KOPT-K1 (cell line): ENCODE measurements at regions not wholly inside any gene's neighbourhood (a gene's known extent, or its start where the extent isn't known, plus 50 kb on each side); places are given as distances from the start of the nearest gene placed in this dataset.

Source experiments
- H3K27ac ChIP-seq: fragments of 200-600 bp; sonication (generic); 2 replicates; pipeline ENCODE4 v1.5.1; 2016; ENCODE audit warnings: antibody characterized with exemption, mild to moderate bottlenecking, low read depth, low read length; ENCODE audit not compliant: poor library complexity, severe bottlenecking
- H3K36me3 ChIP-seq: fragments of 200-600 bp; sonication (generic); 2 replicates; pipeline ENCODE4 v1.5.1; 2017; ENCODE audit warnings: antibody characterized with exemption, mild to moderate bottlenecking, low read length, moderate library complexity; ENCODE audit not compliant: insufficient read depth
- H3K9me3 ChIP-seq: fragments of 200-600 bp; sonication (generic); 2 replicates; pipeline ENCODE4 v1.5.1; 2017; ENCODE audit warnings: antibody characterized with exemption, low read length, mild to moderate bottlenecking; ENCODE audit not compliant: insufficient read depth, poor library complexity, severe bottlenecking

DNA sequence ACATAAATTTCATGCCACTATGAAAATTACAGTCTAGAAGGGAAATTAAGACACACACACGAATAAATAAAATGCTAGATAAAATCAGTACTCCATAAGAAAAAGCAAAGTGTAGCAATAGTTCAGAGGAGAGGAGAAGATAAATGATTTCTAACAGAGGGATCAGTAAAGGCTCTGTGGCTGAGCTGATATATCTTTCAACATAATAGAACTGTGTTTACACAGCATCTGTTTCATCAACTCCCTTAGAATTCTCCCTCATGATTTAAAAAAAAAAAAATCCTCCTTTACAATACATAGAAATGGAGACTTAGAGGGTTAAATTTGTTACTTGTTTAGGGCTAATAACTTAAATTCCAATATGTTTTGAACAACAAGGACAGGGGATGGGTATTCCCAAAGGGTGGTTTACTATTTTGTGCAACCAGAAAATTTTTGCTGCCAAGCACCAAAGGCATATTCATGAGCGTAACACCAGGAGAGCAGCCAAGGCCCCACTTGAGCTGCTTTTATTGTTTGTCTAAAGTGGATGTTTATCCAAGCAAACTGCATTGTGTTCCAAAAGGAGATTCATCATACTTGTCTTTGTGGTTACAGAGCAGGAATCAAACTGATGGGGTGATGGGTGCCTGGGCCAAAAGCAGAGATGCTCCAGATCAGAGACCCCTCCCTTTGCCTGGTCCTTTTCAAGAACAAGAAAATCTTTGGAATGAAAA is 162.7 kb downstream of the BMP4 start:
- Histone ChIP-seq H3K27ac (no peak overlapping the region), H3K36me3 (no peaks in the 10 kb centered on the region)

GRCh38 chr14:53792909-53793308 is 163.7 kb downstream of the BMP4 start:
- Histone ChIP-seq H3K27ac (no peak overlapping the region), H3K9me3 (no peaks in the 10 kb centered on the region), H3K36me3 (no peaks in the 10 kb centered on the region)

More for the DNA sequence above, 162.7 kb downstream of the BMP4 start:
- no peaks in the 10 kb centered on the region for H3K9me3 ChIP-seq

GRCh38 chr14:53790731-53791500 is 165.7 kb downstream of the BMP4 start:
- H3K27ac ChIP-seq, result no peak overlapping the region
- no peaks in the 10 kb centered on the region for H3K9me3 ChIP-seq
- no peaks in the 10 kb centered on the region for H3K36me3 ChIP-seq

- Histone ChIP-seq H3K36me3 (no peaks in the 10 kb centered on the region), H3K9me3 (peaks cover 3% of the 10 kb centered on the region), H3K27ac (no peak overlapping the region)
Measured at GRCh38 chr14:53788566-53788965, 168.1 kb downstream of the BMP4 start.

DNA sequence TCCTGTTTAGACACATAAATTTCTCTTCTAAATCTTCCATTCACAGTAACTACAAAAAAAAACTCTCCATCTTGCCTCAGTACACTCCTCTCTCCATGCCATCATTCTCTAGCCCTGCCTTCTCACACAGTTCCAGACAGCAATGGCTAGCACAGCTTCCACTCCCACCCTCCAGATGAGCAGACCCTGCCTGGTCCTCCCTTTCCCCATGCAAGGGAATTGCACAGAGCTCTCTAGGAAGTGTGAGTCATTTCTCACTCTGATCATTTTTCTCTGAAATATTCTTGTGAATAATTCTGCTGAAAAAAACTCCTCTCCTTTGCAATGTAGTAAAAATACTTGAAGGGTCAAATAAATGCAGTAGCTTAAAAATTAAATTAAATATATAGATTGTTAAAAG is 170.6 kb downstream of the BMP4 start:
- H3K9me3 ChIP-seq, result peaks cover 3% of the 10 kb centered on the region
- H3K27ac ChIP-seq, result no peak overlapping the region
- no peaks in the 10 kb centered on the region for H3K36me3 ChIP-seq

DNA sequence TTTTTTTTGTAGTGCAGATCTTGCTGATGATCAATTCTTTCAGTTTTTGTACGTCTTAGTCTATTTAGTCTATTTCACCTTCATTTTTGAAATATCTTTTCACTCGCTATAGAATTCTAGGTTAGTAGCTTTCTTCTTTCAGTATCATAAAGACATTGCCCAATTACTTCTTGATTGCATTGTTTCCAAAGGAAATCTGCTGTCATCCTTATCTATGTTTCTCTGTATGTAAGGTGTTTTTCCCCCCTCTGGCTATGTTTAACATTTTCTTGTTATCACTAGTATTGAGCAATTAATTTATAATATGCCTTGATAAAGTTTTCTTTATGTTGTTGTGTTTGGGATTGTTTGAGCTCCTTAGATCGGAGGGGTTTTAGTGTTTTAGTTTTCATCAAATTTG is 171.9 kb downstream of the BMP4 start:
- Histone ChIP-seq H3K9me3 (peaks cover 3% of the 10 kb centered on the region), H3K27ac (no peak overlapping the region), H3K36me3 (no peaks in the 10 kb centered on the region)

DNA sequence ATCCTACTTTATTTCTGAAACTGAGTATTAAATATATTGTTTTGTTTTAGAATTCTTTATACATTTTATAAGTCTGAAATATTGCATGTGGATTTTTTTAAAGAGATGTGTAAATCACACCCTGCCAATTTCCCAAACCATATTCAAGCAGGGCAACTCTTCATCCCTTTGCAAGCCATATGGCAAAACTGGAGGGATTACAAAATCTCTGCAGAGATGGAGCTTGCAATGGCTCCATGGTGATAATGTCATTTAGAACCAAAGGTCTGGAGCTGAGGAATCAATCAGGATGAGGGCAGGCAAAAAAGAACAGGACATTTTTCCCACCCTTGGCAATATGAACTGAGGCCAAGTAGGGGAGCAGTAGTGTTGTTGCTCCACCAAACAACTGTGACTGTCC is 173.4 kb downstream of the BMP4 start:
- H3K36me3 ChIP-seq, result no peaks in the 10 kb centered on the region
- peaks cover 3% of the 10 kb centered on the region for H3K9me3 ChIP-seq
- H3K27ac ChIP-seq, result no peak overlapping the region

- H3K27ac ChIP-seq, result no peak overlapping the region
- peaks cover 3% of the 10 kb centered on the region for H3K9me3 ChIP-seq
- H3K36me3 ChIP-seq, result no peaks in the 10 kb centered on the region
Measured at GRCh38 chr14:53780051-53780555, 176.5 kb downstream of the BMP4 start.

DNA sequence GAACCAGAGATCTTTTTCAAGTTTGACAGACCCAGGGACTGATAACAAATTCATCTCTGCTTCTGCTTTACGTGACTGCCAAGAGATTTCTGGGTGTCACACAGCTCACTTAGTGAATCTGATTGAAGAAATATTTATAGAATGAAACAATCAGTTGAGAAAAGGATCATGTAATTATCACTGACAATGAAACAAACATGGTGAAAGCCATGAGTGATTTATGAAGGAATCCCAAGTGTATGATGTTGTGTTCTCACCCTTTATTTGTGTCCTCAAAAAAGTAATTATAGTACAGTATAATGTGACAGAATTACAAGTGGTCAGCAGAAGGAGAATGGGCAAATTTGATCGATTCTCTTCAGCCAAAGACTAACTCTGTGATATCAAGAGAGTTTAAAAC is 177.3 kb downstream of the BMP4 start:
- no peaks in the 10 kb centered on the region for H3K9me3 ChIP-seq
- no peak overlapping the region for H3K27ac ChIP-seq
- no peaks in the 10 kb centered on the region for H3K36me3 ChIP-seq

DNA sequence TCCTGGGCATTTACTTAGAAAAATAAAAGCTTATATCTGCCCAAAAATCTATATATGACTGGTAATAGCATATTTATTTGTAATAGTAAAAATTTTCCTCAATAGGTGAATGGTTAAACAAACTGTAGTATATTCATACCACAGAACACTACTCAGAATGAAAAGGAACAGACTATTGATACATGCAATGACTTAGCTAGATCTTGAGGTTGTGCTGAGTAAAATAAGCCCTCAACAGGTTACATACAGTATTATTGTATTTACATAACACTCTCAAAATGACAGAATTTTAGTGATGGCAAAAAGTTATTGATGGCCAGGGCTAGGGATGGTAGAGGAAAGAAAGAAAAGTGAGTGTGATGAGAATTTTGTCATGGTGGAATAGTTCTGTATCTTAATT is 178.4 kb downstream of the BMP4 start:
- Histone ChIP-seq H3K36me3 (no peaks in the 10 kb centered on the region), H3K9me3 (no peaks in the 10 kb centered on the region), H3K27ac (no peak overlapping the region)

DNA sequence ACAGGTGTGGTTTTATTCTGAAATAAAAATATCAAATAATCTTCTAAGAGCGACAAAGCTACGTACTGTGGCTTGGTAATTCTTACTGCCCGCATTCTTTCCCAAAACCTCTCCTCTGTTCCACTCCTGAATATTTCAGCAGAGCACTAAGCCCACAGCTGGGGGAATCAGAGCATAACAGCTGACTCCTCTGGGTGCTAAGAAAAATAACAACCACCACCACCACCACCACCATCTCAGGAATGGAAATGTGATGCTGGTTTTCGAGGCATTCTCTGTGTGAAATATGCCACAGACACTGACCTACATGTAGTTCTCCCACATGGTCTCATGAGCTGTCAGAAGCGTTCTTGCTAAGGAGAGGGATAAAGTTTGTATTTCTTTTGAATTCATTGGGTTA is 183.7 kb downstream of the BMP4 start:
- H3K27ac ChIP-seq, result no peak overlapping the region
- no peaks in the 10 kb centered on the region for H3K36me3 ChIP-seq
- H3K9me3 ChIP-seq, result no peaks in the 10 kb centered on the region

DNA sequence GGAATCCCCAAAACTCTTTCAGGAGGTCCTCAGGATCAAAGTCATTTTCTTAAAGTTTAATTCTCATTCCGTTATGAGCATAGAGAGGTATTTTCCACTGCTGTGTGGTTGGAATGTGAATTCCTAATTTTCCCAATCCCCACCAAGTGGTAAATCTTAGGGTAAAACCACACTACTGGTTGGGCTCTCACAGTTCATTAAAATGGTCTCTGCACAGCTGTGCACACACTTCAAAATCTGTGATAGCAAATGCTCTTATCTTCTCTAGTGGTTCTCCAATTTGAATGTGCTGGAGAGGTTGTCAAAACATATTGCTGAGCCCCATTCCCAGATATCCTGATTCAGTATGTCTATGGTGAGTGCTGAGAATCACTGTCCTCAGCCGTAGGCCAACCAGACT is 189.1 kb downstream of the BMP4 start:
- no peak overlapping the region for H3K27ac ChIP-seq
- no peaks in the 10 kb centered on the region for H3K36me3 ChIP-seq
- peaks cover under 1% of the 10 kb centered on the region for H3K9me3 ChIP-seq

- Histone ChIP-seq H3K36me3 (no peaks in the 10 kb centered on the region), H3K9me3 (peaks cover 8% of the 10 kb centered on the region), H3K27ac (no peak overlapping the region)
Measured at GRCh38 chr14:53766601-53767000, 190.0 kb downstream of the BMP4 start.

DNA sequence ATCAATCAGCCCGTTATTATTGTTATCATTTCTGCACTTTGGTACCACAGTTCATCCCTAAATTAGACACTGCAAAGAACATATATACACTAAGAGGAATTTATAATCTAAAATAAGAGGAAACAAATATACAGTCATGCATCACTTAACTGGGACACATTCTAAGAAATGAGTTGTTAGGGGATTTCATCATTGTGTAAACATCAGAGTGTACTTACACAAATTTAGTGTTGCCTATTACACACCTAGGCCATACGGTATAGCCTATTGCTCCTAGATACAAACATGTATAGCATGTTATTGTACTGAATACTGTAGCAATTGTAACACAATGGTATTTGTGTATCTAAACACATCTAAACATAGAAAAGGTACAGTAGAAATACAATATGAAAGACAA is 190.5 kb downstream of the BMP4 start:
- Histone ChIP-seq H3K27ac (no peak overlapping the region), H3K36me3 (no peaks in the 10 kb centered on the region), H3K9me3 (peaks cover 8% of the 10 kb centered on the region)

DNA sequence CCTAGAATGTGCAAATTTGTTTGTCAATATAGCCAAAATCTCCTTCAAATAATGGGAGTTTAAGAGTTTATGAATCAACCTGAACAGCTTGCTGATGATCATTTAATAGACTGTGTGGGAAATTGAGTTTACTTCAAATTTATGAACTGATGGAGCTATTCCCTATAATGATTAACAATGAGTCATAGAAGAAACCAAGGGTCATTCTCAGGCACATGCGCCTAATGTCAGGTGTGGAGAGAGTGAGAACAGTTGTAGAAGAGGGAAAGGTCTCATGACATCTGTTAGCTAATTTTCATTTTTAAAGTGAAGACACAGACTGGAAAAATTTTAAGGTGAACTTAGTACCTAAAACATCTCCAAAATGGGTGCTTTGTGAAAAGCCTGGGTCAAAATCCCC is 191.8 kb downstream of the BMP4 start:
- Histone ChIP-seq H3K27ac (no peak overlapping the region), H3K36me3 (no peaks in the 10 kb centered on the region), H3K9me3 (peaks cover 8% of the 10 kb centered on the region)

GRCh38 chr14:53758141-53758540 is 198.5 kb downstream of the BMP4 start:
- Histone ChIP-seq H3K36me3 (no peaks in the 10 kb centered on the region), H3K27ac (no peak overlapping the region), H3K9me3 (peaks cover 8% of the 10 kb centered on the region)
